Putamen (tissue), 1 donor: ENCODE measurements at regions not wholly inside any gene's neighbourhood (a gene's known extent, or its start where the extent isn't known, plus 50 kb on each side); places are given as distances from the start of the nearest gene placed in this dataset.
A peak's percentile ranks its signal among the peaks of the same experiment; 100 is the strongest.
"Not testable (repeated sequence)": the region's sequence is repeated elsewhere in the genome, so short reads cannot be mapped to it uniquely, and the experiment has no call there.

Experiments used
- DNase-seq: peaks from one replicate; pipeline ENCODE4 v3.0.0-alpha.2; 2016; ENCODE audit warnings: low spot score

- DNase-seq = no peak
Observed at GRCh38 chr11:50088231-50088630, 55.6 kb downstream of the OR4C45 start.

- DNase-seq = no peak
Observed at GRCh38 chr11:50098186-50098725, 65.6 kb downstream of the OR4C45 start.

GRCh38 chr11:50102916-50103315 is 70.2 kb downstream of the OR4C45 start:
- no peak for DNase-seq

- not testable (repeated sequence) for DNase-seq
Observed at GRCh38 chr11:50140686-50141085, 108.0 kb downstream of the OR4C45 start.

- not testable (repeated sequence) for DNase-seq
Observed at GRCh38 chr11:50146308-50146707, 113.6 kb downstream of the OR4C45 start.

- not testable (repeated sequence) for DNase-seq
Observed at GRCh38 chr11:50147946-50148345, 115.3 kb downstream of the OR4C45 start.

GRCh38 chr11:50155508-50155907 is 122.8 kb downstream of the OR4C45 start:
- no peak for DNase-seq

- DNase-seq = no peak
Observed at GRCh38 chr11:50164050-50164449, 131.4 kb downstream of the OR4C45 start.

GRCh38 chr11:50169634-50170033 is 137.0 kb downstream of the OR4C45 start:
- no peak for DNase-seq

GRCh38 chr11:50170115-50170514 is 137.4 kb downstream of the OR4C45 start:
- no peak for DNase-seq

GRCh38 chr11:50174189-50174588 is 141.5 kb downstream of the OR4C45 start:
- no peak for DNase-seq

- DNase-seq = no peak
Observed at GRCh38 chr11:50174975-50175374, 142.3 kb downstream of the OR4C45 start.

- DNase-seq = no peak
Observed at GRCh38 chr11:50178737-50179136, 146.1 kb downstream of the OR4C45 start.

GRCh38 chr11:50181334-50181733 is 148.7 kb downstream of the OR4C45 start:
- no peak for DNase-seq

GRCh38 chr11:50182486-50182885 is 149.8 kb downstream of the OR4C45 start:
- peak; percentile 44 for DNase-seq

GRCh38 chr11:50183170-50183569 is 150.5 kb downstream of the OR4C45 start:
- DNase-seq = not testable (repeated sequence)

- no peak for DNase-seq
Observed at GRCh38 chr11:50186146-50186545, 153.5 kb downstream of the OR4C45 start.

- no peak for DNase-seq
Observed at GRCh38 chr11:50187220-50187619, 154.5 kb downstream of the OR4C45 start.

- no peak for DNase-seq
Observed at GRCh38 chr11:50188040-50188439, 155.4 kb downstream of the OR4C45 start.

- no peak for DNase-seq
Observed at GRCh38 chr11:50192743-50193142, 160.1 kb downstream of the OR4C45 start.

GRCh38 chr11:50214376-50214775 is 181.7 kb downstream of the OR4C45 start:
- DNase-seq = no peak

- DNase-seq = no peak
Observed at GRCh38 chr11:50220651-50221050, 188.0 kb downstream of the OR4C45 start.

- not testable (repeated sequence) for DNase-seq
Observed at GRCh38 chr11:50238368-50238767, 205.7 kb downstream of the OR4C45 start.

GRCh38 chr11:50246183-50246582 is 213.5 kb downstream of the OR4C45 start:
- DNase-seq = no peak

- DNase-seq = no peak
Observed at GRCh38 chr11:50246699-50247098, 214.0 kb downstream of the OR4C45 start.
